HG03045 (cell line): ENCODE measurements at regions not wholly inside any gene's neighbourhood (a gene's known extent, or its start where the extent isn't known, plus 50 kb on each side); places are given as distances from the start of the nearest gene placed in this dataset.

Experiments used
- ATAC-seq: cut with Tn5 transposase; IDR thresholded peaks from one replicate; pipeline ENCODE4 v1.9.1; 2021; ENCODE audit warnings: mild to moderate bottlenecking, moderate library complexity; ENCODE audit not compliant: unreplicated experiment

DNA sequence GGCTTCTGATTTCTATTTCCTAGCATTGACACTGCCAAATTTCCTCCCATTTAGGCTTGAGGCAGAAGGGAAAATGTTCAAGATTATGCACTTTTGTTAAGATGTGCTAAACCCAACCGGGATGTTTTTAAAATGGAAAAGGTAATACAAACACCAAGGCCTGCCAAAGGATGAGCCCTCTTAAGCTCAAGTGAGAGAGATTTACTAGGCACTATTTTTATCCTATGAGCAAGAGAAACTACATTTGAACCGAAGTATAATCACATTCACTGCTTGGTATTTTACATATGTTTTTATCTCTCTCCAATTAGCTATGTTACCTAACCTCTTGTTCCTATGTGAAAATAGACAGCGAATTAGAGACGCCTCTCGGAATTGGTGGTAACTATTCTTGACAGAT, 295.8 kb downstream of the GABRB3 start:
- ATAC-seq: no peak

DNA sequence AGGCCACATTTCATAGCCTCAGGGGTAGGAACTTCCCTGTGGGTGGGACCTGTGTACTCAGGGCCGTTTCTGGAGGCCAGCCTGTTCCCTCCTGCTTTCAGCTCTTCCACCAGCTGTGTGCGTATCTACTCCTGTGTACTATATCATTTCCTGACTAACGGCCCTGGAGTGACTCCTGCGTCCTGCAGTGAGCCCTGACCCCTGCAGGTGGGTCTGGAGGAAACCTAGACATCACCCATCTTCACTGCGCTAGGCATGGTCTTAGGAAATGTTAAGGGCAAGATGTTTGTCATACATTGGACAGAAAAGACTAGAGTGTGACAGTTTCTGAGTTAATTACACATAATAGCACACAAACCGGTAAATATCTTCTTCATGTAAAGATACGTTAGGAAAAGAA, 297.3 kb downstream of the GABRB3 start:
- no peak for ATAC-seq

DNA sequence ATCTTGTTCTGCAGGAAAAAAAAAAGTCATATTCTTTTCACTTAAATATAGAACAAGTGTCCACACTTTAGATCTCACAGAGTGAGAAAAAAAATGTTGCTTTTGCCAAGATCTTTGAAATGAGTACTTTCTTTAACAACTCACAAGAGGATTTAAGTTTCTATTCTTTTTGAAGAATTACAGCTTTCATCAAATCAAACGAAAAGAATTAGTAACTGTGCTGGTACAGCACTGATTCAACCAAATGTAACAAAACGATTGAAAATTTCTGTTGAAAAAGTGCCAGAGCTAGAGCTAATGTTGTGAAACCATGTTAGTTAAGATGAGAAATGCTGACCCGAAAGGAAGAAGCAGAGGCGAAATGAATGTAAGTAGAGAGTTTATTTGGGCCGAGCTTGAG, 300.2 kb downstream of the GABRB3 start:
- no peak for ATAC-seq

DNA sequence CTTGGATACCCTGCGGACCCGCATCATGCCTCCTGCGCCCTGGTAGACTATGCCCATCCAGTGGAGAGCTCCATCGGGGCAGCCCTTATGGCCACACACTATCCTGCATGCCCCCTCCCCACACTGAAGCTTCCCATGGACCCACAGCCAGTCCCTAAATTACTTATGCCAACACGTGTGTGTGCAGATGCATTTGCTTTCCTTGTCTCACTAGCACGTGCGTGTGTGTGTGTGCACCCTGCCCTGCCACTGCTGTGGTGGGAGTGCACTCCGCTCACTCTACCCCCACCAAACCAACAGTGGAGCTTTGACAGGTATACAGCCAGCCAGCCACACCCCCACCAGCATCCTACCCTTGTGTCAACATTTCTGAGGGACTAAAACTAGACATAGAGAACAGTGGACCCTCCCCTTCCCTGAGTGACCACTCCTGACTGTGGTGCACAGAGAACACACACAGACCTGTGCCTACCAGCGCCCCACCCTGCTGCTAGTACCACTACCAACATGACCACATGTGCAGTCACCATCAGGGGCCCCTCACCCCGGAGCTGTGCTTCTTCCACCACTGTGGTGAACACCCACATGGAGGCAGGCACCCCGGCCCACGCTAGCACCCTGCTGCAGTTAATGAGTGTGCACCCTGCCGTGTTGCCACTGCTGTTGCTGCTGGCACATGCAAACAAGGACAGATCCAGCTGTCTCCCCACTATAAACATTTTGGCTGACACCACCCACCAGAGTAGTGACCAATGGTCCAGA, 310.8 kb downstream of the GABRB3 start:
- ATAC-seq: no peak

DNA sequence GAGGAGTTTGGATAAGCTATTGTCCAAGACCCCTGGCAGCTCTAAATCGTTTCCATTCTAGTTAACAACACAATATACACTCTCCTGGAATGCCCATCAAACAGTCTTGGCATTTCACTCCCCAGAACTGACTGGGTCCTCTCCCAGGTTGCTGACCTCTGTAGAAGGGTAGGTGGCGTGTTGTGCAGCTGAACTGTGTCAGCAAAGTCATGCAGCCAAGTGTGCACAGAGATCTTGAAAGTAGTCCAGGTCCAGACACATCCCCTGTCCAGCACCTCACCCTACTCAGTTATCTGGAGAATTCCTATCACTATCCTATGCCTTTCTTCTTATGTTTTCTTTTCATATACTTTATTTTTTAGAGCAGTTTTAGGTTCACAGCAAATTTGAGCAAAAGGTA, 312.7 kb downstream of the GABRB3 start:
- no peak for ATAC-seq

DNA sequence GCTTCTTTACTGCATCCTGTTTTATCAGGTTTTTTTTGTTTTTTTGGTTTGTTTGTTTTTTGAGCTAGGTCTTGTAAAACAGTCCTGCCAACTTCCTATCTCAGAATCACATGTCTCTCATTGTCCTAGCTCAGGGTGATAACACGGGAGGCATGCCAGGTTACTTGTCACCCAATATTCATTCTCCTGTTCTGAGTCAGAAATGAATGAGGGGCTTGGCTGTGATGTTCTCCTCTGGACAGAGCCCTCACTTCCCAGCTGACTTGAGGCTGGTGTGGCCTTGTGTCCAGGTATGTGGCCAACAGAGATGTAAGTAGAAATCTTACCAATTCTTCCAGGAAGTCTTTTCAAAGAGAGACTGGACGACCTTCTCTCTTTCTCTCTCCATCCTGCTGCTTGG, 317.0 kb downstream of the GABRB3 start:
- ATAC-seq: no peak

DNA sequence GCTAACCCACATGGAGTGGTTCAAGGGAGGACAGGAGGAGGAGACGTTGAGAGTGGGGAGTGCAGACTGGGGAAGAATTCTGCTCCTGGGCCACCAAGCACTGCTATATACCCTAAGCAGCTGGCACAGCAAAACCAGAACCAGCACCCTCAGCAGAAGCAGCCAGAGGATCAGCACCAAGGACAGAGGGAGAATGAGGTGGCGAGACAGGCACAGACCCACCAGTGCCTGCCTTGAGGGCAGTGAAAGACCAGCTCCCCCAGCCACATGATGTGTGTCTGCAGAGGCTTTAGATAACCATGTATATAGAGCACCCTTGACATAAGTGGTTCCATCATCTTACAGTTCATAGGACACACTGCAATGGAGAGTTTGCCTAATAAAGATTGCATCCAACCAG, 319.0 kb downstream of the GABRB3 start:
- no peak for ATAC-seq

DNA sequence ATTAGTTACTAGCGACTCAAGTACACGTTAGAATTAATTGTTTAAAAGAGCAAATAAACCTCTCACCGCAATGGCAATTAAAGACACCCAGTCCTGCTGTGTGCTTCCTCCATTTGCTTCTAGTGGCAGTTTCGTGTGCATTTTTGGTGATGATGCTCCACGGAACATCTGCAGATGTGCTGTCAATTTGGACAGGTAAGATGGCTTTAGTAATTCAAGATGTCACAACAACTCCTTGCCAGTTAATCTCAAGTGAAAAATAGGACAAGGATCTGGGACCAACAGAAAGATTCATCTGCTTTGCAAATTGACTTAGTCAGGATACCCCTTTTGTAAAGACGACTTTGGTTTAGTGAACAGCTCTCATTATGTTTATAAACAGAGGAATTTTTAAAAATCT, 320.9 kb downstream of the GABRB3 start:
- no peak for ATAC-seq

DNA sequence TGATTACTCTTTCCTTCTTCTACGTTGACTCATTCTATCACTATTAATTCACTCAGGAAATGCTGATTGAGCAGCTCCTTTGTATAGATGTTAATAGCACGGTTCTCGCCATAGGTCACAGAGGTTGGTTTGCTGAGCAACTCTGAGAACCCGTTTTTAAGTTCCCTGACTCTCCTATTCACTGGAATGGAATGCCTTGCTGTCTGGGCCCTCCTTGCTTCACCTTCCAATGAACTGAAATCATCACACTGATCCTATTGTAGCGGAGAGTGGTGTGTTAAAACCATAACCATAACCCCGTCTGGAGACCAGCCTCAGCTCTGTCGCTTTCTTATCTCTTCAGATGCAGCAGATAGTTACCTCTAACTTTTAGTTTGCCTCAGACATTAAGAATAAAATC, 323.6 kb downstream of the GABRB3 start:
- no peak for ATAC-seq

DNA sequence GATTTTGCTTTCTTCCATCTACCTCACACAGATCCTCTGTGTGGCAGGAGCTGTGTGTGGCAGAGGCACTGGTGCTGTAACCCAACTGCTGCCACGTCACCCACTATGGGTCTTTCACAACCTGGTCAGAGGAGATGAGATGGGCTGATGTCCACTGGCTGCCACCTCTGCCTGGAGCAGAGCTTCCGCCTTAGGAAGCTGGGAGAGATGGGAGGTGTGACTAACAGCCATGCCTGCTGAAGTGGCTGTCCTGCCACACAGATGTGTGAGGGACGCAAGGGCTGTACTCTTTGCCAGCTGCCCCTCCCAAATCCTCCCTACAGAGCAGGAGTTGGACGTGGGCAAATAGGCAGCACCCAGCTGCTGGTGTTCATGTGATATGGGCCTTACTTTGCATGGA, 329.5 kb downstream of the GABRB3 start:
- no peak for ATAC-seq

DNA sequence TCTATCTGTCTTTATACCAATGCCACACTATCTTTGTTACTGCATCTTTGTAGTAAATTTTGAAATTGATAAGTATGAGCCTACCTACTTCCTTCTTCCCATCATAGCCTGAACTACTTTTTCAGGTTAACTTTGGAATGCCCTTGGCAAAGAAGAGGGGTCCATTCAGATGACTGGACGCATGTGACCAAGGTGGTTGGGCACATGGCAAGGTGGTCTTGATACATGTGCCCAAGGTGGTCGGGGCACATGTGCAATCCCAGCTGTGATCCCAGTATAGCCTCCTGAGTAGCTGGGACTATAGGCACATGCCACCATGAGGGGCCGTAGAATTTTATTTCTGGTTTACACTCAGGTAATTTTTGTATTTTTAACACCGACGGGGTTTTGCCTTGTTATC, 330.2 kb downstream of the GABRB3 start:
- ATAC-seq: no peak

DNA sequence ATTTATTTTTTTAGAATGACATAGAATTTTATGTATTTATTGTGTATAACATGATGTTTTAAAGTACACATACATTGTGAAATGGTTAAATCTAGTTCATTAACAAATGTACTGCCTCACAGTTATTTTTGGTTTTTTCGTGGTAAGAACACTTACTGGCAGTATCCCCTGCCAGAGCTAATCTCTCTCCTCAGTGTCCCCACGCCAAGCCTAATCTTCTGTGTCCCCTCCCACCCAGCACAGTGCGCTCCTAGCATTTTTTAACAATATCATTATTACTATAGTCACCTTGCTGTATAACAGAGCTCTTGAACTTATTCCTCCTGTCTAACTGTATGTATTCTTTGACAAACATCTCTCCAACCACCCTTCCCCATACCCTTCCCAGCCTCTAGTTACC, 333.2 kb downstream of the GABRB3 start:
- no peak for ATAC-seq

DNA sequence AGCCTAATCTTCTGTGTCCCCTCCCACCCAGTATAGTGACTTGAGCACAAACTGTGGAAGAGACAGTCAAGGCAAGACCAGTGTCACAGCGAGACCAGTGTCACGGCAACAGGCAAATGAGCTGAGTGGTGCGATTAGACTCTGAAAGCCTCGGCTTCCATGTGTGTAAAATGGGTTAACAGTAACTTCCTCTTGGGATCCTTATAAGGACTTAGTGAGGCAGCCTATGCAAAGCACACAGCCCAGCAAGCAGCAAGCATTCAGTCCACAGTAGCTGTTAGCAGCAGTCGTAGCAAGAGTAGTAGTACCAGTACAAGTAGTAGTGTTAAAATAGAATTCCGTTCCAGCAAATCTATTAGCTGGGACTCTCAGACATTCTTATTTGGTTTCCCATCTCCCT, 334.1 kb downstream of the GABRB3 start:
- no peak for ATAC-seq

DNA sequence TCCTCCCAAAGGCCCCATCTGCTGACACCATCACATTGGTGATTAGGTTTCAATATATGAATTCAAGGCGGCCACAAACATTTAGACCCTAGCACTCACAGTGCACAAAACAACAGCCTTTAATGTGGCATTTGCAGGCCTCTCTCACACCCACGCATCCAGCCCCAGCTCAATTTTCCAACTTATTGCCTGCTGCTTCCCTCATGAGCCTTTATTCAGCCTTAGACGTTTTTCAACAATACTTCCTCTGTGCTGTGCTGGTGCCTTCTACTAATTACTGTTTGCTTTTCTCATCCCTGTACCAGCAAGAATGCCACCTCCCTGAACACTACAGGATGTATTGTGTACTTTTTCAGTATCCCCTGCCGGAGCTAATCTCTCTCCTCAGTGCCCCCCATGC, 334.6 kb downstream of the GABRB3 start:
- ATAC-seq: no peak

DNA sequence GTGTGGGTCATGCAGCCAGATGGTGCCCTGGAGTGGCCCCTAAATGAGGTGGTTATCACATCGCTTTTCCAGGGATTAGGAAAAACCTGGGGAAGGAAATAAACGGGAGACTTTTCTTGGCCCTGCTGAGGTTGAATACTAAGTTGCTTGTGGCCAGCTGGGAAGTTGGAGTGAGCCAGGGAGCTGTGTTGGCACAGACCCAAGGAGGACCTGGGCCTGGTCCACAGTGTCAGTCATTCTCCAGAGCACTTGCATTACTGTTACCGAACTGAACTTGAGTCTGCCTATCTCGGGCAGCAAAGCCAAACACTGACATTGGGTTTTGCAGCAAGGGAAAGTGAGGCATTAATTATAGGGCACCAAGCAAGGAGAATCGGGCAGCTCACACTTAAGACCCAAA, 339.0 kb downstream of the GABRB3 start:
- no peak for ATAC-seq

DNA sequence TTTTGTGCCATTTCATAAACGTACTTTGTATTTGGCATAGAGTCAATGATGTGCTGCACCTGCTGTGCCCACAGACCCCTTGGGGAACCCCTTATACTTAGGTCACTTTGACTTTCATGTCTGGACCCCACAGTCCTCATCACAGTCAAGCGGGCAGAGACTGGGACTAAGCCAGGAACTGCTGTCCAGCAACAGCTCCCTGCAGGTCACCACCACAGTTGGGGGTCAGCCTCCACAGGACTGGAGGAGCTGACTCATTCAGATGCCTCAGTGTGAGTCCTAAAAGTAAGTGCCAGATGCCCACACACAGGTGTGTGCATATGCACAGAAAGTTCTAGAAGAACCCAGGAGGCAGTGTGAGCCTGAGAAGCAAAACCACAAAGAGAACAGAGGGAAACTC, 339.8 kb downstream of the GABRB3 start:
- ATAC-seq: no peak

DNA sequence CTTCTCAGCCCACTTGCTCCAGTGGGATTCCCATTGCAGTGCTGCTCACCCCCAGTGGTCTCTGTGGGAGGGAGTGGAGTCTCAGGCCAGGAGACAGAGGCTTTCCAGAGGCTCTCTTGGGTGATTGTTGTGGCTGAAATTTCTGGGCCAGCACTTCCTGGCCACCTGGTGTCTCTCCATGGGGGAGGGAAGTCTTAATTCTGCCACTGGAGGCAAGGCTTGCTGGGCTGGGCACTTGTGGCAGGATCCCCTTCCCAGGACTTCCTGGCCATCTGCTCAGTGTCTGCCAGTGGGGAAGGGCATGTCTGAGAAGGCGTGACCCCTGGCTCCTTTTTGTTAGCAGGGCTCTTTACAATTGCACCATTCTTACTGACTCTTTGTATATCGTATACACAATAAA, 351.8 kb downstream of the GABRB3 start:
- ATAC-seq: no peak

DNA sequence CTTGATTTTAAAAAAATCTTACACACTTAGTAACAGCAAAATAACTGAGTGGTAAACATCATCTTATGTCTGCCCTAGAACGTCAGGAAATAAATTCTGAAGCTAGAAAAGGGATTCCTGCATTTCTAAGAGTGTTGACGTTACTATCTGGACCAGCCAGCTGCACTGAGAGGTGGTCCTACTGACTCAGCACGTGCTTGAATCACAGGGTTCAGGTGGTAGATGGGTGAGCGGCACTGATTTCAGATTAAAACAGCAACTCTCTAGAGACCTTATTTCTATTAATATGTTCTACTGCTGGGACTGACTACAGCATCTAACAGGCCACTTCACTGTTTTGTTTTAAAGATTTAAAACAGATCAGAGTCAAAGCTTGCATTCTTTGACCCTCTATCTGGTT, 377.2 kb downstream of the GABRB3 start:
- no peak for ATAC-seq

DNA sequence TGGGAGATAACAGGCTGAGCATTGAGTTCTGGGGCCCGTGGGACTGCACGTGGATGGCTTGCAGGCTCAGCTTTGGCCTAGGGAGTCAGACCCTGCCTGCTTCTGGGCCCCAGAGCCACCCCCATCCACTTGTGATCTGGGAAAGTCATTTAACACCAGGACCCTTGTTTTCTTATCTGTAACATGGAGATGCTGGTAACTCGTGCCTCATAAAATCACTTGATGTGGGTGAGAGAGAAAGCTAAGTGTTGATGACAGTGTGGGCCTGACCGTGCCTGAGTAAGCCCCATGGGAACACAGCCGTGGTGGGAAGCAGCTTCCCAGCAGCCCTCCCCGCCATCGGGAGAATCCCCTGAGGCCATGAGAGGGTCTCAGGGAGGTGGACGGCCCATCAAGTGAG, 378.1 kb downstream of the GABRB3 start:
- no peak for ATAC-seq

DNA sequence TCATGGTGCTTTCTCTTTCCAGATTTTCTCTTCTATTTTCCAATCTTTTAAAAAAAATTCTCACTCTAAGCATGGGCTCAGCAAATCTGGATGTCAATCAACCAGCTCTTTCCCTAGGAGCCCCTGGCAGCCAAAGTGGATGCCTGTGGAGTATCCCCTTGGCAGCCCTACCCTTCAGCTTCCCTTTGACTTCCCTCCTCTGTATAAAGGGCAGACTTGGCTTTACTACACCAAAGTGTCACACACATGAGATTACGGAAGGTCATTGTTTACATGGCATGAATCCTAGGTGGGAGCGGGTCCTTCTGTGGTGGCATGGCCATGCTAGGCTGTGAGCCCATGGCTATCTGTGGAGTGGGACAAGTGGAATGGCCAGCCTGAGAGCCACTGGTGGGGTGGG, 379.9 kb downstream of the GABRB3 start:
- no peak for ATAC-seq

DNA sequence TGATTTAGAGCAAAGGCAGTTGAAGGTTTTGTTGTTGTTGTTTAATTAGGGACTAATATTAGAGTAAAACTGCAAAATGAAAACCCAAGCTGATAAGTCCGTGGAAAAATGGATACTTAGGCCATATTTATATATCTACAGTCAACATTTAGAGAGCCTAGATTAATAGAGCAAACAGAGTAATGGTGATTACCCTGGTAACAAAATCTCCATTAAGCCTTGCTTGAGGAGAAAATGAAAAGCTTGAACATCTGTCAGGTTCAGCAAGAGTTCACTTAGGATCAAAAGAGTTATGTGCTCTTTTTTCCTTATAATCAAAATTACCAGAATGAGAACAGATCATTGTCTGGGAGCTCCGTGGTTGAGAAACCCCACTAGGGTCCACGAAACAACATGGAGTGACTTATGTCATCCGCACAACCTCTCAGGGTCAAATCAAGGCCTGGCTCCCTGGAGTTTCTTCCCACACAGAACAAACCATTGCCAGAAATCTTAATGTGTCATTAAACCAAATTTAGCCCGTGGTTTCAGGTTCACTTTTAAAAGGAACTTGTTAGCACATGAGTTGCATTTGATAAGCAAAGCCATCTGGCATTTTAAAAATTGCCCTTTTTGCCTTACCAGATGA, 381.2 kb downstream of the GABRB3 start:
- no peak for ATAC-seq

DNA sequence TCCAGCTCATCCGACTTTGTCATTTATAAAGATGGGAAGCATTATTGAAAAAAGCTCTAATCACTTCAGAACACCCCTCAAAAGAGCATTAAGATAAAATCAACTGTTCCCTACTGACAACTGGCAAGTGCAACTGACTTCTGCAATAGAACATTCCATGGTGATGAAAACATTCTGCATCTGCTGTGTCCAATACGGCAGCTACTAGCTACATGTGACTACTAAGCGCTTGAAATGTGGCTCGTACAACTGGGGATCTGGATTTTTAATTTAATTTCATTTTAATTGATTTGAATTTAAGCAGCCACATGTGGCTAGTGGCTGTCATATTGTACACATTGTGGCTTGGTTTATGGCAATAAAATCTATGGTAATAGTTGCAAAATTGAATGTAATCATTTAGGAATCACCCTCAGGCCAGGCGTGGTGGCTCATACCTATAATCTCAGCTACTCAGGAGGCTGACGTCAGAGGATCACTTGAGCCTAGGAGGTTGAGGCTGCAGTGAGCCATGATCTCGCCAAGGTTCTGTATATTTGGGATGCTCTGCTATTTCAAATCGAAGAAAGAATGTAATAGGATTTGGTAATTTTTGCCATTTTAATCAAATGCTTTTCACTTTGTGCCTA, 390.3 kb downstream of the GABRB3 start:
- ATAC-seq: no peak
